GM18870 (cell line): ENCODE measurements at regions not wholly inside any gene's neighbourhood (a gene's known extent, or its start where the extent isn't known, plus 50 kb on each side); places are given as distances from the start of the nearest gene placed in this dataset.
"Not testable (repeated sequence)": the region's sequence is repeated elsewhere in the genome, so short reads cannot be mapped to it uniquely, and the experiment has no call there.

ENCODE experiments used
- ATAC-seq: cut with Tn5 transposase; IDR thresholded peaks from one replicate; pipeline ENCODE4 v1.9.1; 2021; ENCODE audit warnings: moderate library complexity; ENCODE audit not compliant: unreplicated experiment

DNA sequence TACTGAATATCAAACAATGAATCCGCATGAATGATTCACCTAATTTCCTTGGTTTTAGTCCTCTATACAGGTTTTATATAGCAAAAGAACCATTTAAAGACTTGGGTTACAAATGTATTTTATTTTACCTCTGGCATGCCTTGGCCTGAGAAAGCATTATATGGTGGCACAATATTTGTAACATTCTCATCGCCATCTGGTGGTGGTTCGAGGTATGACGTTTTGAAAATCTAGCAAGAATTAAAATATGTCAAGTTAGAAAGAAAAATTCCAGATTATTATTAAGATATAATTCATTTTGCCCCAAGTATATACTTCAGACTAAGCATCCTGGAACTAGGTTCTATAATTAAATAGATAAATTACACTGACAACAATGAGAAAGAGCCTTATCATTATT is 445.9 kb downstream of the ZNF33B start:
- not testable (repeated sequence) for ATAC-seq

DNA sequence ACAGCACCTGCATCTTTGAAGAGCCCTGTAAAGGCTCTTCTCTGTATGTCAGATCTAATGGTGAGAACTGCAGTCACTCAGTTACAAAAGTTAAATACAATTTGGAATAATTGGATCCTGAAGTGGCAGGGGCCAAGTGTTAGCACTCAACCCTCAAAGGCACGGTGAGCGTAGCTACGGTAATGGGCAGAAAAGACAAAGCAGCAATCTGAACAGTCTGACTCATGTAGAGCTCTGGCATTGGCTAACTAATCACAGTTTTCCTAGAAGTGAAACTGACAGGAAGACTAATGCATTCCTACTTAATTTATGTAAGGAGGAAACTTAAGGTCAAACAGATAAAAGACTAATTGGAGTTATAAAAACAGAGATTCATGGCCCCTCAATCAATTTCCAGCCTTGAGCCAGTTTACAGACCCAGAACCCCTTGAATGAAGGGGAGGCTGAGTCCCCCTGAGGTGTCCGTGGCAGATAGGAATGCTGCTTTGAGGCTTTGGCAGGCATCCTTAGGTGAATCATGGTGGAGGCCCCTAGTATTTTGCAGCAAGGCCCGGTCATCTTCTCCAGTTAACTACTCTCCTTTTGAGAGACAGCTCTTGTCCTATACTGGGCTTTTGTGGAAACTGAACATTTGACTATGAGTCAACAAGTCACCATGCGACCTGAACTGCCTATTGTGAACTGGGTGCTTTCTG is 450.7 kb downstream of the ZNF33B start:
- ATAC-seq = not testable (repeated sequence)

DNA sequence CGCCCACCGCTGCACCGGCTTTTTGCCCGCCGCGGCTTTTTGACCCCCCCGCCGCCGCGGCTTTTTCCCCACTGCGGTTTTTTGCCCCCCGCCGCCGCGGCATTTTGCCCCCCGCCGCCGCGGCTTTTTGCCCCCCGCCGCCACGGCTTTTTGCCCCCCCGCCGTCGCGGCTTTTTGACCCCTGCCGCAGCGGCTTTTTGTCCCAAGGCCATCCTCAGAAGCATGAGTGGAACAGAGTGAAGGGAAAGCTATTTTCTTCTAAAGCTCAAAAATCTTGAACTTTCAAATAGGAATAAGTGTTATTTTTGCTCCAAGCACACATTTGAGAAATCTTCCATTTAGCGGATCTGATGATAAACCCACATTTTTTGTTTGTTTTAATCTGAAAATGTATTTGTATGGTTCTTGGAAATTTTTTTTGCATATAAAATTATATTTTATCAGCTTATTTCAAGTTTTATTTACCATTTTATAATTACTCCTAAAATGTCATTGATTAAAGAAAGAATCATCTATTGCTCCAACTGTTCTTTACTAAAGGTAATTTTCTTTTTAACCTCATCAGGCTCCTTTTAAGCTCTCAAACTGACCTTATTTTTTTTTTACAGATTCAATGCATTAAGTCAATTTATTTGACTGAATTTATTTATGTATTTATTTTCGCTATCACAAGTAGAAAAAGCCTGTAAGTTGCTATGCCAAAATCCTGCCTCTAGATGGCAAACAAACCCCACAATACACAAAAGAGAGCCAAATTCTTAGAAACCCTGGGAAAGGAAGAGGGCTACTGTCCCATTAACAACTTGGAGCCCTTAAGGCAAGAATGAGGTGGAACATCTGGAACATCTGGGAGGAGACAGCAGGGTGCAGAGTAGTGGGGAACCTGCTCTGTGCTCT is 460.3 kb downstream of the ZNF33B start:
- not testable (repeated sequence) for ATAC-seq

DNA sequence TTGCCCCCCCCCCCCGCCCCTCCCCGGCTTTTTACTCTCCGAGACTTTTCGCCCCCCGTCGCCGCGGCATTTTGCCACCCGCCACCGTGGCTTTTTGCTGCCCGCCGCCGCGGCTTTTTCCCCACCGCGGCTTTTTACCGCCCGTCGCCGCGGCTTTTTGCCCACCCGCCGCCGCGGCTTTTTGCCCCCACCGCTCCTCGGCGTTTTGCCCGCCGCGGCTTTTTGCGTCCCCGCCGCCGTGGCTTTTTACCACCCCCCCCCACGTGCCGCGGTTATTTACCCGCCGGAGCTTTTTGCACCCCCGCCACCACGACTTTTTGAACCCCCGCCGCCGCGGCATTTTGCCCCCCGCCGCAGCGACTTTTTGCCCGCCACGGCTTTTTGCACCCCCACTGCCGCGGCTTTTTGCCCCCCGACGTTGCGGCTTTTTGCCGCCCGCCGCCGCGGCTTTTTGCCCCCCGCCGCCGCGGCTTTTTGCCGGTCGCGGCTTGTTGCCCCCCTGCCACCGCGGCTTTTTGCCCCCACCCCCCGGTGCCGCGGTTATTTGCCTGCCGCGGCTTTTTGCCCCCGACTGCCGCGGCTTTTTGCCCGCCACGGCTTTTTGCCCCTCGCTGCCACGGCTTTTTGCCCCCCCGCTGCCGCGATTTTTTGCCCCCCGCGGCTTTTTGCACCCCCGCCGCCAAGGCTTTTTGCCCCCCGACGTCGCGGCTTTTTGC is 461.1 kb downstream of the ZNF33B start:
- no peak for ATAC-seq

DNA sequence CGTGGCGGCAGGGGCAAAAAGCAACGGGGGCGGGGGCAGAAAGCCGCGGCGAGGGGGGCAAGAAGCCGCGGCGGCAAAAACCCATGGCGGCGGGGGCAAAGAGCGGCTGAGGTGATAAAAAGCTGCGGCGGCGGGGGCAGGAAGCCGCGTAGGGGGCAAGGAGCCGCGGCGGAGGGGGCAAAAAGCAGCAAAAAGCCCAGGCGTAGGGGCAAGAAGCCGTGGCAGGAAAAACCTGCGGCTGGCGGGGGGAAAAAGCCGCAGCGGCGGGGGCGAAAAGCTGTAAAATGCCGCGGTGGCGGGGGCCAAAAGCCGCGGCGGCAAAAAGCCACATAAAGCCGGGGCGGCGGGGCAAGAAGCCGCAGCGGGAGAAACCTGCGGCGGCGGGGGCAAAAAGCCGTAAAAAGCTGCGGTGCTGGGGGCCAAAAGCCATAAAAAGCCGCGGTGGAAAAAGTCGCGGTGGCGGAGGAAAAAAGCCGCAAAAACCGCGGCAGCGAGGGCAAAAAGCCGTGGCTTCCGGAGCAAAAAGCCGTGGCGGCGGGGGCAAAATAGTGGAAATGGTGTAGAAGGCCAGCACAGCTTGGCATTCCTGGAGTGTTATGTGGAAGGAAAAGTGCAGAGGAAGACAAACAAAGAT is 487.8 kb downstream of the ZNF33B start:
- no peak for ATAC-seq

DNA sequence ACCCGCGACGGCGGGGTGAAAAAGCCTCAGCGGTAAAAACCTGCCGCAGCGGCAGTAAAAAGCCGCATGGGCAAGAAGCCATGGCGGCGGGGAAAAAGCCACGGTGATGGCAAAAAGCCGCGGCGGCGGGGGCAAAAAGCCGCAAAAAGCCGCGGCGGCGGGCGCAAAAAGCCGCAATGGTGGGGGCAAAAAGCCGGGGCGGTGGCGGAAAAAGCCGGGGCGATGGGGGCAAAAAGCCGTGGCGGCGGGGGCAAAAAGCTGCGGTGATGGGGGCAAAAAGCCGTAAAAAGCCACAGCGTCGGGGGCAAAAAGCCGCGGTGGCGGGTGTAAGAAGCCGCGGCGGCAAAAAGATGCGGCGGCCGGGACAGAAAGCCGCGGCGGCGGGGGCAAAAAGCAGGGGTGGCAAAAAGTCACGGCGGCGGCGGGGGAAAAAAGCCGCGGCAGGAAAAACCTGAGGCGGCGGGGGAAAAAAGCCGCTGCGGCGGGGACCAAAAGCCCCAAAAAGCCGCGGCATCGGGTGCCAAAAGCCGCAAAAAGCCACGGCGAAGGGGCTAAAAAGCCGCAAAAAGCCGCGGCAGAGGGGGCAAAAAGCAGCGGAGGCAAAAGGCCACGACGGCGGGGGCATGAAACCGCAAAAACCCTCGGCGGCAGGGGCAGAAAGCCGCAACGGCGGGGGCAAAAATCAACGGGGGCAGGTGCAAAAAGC is 488.5 kb downstream of the ZNF33B start:
- ATAC-seq = no peak

DNA sequence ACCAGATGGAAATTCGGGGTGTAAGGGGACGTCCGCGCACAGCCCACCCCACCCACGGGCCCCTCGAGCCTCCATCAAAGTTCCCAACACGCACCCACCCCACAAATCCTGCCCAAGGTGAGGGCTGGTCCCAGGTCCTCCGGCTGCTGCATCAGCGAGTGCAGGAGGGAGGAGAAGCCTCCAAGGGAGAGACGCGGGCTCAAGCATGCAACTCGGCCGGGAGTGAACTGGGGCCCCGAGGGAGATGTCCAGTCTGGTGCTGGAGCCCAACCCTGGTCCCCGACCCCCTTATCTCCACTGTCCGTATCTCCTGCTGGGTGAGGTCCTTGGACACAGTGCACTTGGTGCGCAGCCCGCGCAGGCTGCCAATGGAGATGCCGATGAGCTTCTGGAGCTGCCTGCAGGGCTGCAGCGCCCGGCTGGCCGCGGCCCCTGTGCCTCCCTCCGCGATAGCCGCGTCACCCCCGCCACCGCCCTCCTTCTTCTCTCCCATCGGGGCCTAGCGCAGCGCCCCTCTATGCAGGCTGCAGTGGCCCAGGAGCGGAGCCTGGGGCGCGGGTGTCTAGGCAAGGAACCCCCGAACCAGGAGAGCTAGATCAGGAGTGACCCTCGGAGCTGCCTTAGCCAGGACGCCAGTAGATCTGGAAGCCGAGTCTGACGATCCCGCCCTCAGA is 489.2 kb downstream of the ZNF33B start:
- no peak for ATAC-seq

DNA sequence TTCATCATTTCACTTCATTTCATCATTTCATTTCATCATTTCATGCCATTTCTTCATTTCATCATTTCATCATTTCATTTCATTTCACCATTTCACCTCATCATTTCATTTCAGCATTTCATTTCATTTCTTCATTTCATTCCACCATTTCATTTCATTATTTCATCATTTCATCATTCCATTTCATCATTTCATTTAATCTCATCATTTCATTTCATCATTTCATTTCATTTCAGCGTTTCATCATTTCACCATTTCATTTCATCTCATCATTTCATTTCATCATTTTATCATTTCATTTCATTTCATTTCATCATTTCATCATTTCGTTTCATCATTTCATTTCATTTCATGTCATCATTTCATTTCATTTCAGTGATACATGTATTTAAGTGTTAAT is 492.2 kb downstream of the ZNF33B start:
- ATAC-seq = not testable (repeated sequence)

DNA sequence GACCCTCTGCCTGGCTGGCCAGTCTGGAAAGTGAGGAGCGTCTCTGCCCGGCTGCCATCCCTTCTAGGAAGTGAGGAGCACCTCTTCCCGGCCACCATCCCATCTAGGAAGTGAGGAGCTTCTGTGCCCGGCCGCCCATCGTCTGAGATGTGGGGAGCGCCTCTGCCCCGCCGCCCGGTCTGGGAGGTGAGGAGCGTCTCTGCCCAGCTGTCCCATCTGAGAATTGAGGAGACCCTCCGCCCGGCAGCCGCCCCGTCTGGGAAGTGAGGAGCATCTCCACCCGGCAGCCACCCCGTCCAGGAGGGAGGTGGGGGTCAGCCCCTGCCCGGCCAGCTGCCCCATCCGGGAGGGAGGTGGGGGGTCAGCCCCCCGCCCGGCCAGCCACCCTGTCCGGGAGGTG is 500.3 kb downstream of the ZNF33B start:
- not testable (repeated sequence) for ATAC-seq

DNA sequence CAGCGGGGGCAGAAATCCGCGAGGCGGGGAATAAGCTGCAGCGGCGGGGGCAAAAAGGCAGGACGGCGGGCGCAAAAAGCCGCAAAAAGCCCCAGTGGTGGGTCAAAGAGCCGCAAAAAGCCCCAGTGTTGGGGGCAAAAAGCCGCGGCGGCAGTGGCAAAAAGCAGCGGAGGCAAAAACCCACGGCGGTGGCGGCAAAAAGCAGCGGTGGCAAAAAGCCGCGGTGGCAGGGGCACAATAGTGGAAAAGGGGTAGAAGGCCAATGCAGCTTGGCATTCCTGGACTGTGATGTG is 525.3 kb downstream of the ZNF33B start:
- ATAC-seq = no peak

DNA sequence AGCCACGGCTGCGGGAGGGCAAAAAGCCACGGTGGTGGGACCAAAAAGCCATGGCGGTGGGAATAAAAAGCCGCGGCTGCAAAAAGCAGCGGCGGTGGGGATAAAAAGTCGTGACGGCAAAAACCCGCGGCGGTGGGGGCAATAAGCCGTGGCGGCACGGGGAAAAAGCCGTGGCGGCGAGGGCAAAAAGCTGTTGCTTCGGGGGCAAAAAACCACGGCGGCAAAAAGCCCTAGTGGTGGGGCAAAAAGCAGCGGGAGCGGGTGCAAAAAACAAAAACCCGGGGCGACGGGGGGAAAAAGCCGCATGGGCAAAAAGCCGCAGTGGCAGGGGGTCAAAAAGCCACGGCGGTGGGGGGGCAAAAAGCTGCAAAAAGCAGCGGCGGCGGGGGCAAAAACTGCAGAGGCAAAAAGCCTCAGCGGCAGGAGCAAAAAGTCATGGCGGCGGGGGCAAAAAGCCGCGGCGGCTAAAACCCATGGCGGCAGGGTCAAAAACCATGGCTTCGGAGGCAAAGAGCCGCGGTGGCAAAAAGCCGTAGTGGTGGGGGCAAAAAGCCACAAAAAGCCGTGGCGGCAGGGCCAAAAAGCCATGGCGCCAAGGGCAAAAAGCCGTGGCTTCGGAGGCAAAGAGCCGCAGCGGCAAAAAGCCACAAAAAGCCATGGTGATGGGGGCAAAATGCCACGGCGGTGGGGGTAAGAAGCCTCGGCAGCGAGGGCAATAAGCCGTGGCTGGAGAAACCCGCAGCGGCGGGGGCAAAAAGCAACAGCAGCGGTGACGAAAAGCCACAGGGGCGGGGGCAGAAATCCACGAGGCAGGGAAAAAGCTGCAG is 525.8 kb downstream of the ZNF33B start:
- ATAC-seq = no peak

DNA sequence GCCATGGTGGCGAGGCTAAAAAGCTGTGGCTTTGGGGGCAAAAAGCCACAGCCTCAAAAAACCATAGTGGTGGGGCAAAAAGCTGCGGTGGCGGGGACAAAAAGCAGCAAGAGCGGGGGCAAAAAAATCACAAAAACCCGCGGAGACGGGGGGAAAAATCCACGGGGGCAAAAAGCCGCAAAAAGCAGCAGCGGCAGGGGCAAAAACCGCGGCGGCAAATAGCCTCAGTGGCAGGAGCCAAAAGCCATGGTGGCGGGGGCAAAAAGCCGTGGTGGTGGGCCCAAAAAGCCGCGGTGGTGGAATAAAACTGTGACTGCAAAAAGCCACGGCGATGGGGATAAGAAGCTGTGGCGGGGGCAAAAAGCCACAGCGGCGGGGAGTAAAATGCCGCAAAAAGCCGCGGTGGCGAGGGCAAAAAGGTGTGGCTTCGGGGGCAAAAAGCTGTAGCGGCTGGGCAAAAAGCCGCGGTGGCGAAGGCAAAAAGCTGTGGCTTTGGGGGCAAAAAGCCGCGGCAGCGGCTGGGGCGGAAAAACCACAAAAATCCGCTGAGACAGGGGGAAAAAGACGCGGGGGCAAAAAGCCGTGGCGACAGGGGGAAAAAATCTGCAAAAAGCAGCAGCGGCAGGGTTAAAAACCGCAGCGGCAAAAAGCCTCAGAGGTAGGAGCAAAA is 526.6 kb downstream of the ZNF33B start:
- ATAC-seq = no peak

DNA sequence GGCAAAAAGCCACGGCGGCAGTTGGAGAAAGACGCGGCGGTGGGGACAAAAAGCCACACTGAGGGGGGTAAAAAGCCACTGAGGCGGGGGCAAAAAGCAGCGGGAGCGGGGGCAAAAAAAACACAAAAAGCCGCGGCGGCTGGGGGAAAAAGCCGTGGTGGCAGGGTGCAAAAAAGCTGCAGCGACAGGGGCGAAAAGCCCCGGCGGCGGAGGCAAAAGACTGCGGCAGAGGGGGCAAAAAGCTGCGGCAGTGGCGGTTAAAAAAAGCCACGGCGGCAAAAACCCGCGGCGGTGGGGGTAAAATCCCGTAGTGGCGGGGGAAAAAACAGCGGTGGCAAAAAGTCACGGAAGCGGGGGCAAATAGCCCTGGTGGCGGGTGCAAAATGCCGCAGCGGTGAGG is 527.3 kb downstream of the ZNF33B start:
- no peak for ATAC-seq
